Fibroblast of the conjunctiva (primary cell): ENCODE measurements at regions not wholly inside any gene's neighbourhood (a gene's known extent, or its start where the extent isn't known, plus 50 kb on each side); places are given as distances from the start of the nearest gene placed in this dataset.

Experiments used
- DNase-seq: peaks from one replicate; pipeline ENCODE4 v3.0.0-alpha.2; 2010; ENCODE audit warnings: low read depth

- no peak for DNase-seq
These were observed 497.5 kb upstream of the IGFBP7 start for GRCh38 chr4:57607566-57608180.

- no peak for DNase-seq
These were observed 495.2 kb upstream of the IGFBP7 start for GRCh38 chr4:57605376-57605775.

GRCh38 chr4:57602141-57602540 is 492.0 kb upstream of the IGFBP7 start:
- no peak for DNase-seq

- DNase-seq, result no peak
These were observed 480.9 kb upstream of the IGFBP7 start for GRCh38 chr4:57591073-57591472.

- DNase-seq, result no peak
These were observed 478.4 kb upstream of the IGFBP7 start for GRCh38 chr4:57588557-57588956.

- no peak for DNase-seq
These were observed 470.8 kb upstream of the IGFBP7 start for GRCh38 chr4:57580710-57581599.

- DNase-seq, result no peak
These were observed 465.2 kb upstream of the IGFBP7 start for GRCh38 chr4:57575426-57575825.

GRCh38 chr4:57554556-57555092 is 444.4 kb upstream of the IGFBP7 start:
- no peak for DNase-seq

- DNase-seq, result no peak
These were observed 443.5 kb upstream of the IGFBP7 start for GRCh38 chr4:57553728-57554127.

GRCh38 chr4:57550198-57550597 is 440.0 kb upstream of the IGFBP7 start:
- no peak for DNase-seq

GRCh38 chr4:57548856-57549255 is 438.7 kb upstream of the IGFBP7 start:
- DNase-seq, result no peak

- no peak for DNase-seq
These were observed 434.8 kb upstream of the IGFBP7 start for GRCh38 chr4:57544811-57545654.

GRCh38 chr4:57504797-57505530 is 394.8 kb upstream of the IGFBP7 start:
- no peak for DNase-seq

GRCh38 chr4:57504139-57504538 is 394.0 kb upstream of the IGFBP7 start:
- DNase-seq, result no peak

GRCh38 chr4:57501720-57502119 is 391.5 kb upstream of the IGFBP7 start:
- no peak for DNase-seq

GRCh38 chr4:57499786-57500185 is 389.6 kb upstream of the IGFBP7 start:
- no peak for DNase-seq

- no peak for DNase-seq
These were observed 388.1 kb upstream of the IGFBP7 start for GRCh38 chr4:57498251-57498650.

- DNase-seq, result no peak
These were observed 386.7 kb upstream of the IGFBP7 start for GRCh38 chr4:57496697-57497471.

GRCh38 chr4:57494821-57495220 is 384.6 kb upstream of the IGFBP7 start:
- no peak for DNase-seq

- DNase-seq, result no peak
These were observed 382.2 kb upstream of the IGFBP7 start for GRCh38 chr4:57492251-57492878.
